ENCODE measurements at regions not wholly inside any gene's neighbourhood (a gene's known extent, or its start where the extent isn't known, plus 50 kb on each side); places are given as distances from the start of the nearest gene placed in this dataset.

DNA sequence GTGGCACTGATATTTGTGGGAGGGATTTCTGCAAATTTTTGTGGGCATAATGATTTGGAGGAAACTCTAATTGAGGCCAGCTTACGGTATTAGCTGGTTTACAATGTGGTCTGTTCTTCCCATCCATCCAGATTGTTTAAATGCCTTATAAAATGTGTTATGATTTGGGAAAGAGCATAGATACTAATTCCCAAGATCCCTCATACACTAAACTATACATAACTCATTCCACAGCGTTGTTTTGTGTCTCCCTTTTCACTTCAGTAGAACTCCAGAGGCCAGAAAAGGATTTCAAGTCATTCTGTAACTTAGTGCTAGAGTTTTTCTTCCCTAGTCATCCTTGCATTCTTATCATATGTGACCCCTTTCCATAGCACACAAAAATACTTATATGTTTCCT, 292.6 kb upstream of the NT5E start:
- POLR2A ChIA-PET, result no interaction called here
- H3K36me3 ChIP-seq (ENCODE audit: control insufficient read depth, insufficient read depth, low read length), result no peaks in the 10 kb centered on the region
- intact Hi-C loops (cut with micrococcal nuclease; ENCODE audit: unreplicated experiment), result no loop called here
- no TSS peak for BruUV-seq (replicated peaks)
- no peaks in the 10 kb centered on the region for H3K27me3 ChIP-seq (ENCODE audit: control insufficient read depth, insufficient read depth, low read length)
- in situ Hi-C loops (cut with HindIII; ENCODE audit: low pct_unique_long_range_greater_than_20kb, low sequenced_read_pairs), result no loop called here
- no peak overlapping the region for H3K4me3 ChIP-seq (ENCODE audit: low read depth in 2 of 2, low read length in 2 of 2)
- ATAC-seq (no peak), DNase-seq (ENCODE audit: low read depth, low spot score) (no peak)
- no peaks in the 10 kb centered on the region for H3K4me1 ChIP-seq (ENCODE audit: control insufficient read depth, insufficient read depth, low read length)
- no peak overlapping the region for H3K27ac ChIP-seq (ENCODE audit: low read length)
- TF ChIP-seq POLR2AphosphoS5 (IDR thresholded peaks at IDR 0.05; ENCODE audit: low read depth, low read length) (no peak), TCF7L2 (IDR thresholded peaks at IDR 0.05; ENCODE audit: low read depth, low read length) (no peak), SIN3A (IDR thresholded peaks at IDR 0.05; ENCODE audit: borderline replicate concordance, insufficient read depth, low read depth, low read length) (no peak)
- TF ChIP-seq, protein P1, sequence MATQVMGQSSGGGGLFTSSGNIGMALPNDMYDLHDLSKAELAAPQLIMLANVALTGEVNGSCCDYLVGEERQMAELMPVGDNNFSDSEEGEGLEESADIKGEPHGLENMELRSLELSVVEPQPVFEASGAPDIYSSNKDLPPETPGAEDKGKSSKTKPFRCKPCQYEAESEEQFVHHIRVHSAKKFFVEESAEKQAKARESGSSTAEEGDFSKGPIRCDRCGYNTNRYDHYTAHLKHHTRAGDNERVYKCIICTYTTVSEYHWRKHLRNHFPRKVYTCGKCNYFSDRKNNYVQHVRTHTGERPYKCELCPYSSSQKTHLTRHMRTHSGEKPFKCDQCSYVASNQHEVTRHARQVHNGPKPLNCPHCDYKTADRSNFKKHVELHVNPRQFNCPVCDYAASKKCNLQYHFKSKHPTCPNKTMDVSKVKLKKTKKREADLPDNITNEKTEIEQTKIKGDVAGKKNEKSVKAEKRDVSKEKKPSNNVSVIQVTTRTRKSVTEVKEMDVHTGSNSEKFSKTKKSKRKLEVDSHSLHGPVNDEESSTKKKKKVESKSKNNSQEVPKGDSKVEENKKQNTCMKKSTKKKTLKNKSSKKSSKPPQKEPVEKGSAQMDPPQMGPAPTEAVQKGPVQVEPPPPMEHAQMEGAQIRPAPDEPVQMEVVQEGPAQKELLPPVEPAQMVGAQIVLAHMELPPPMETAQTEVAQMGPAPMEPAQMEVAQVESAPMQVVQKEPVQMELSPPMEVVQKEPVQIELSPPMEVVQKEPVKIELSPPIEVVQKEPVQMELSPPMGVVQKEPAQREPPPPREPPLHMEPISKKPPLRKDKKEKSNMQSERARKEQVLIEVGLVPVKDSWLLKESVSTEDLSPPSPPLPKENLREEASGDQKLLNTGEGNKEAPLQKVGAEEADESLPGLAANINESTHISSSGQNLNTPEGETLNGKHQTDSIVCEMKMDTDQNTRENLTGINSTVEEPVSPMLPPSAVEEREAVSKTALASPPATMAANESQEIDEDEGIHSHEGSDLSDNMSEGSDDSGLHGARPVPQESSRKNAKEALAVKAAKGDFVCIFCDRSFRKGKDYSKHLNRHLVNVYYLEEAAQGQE (IDR thresholded peaks at IDR 0.05; ENCODE audit: insufficient read depth in 1 of 2, low read depth in 2 of 2, low read length in 1 of 2), result no peak
- TF ChIP-seq, protein P2, sequence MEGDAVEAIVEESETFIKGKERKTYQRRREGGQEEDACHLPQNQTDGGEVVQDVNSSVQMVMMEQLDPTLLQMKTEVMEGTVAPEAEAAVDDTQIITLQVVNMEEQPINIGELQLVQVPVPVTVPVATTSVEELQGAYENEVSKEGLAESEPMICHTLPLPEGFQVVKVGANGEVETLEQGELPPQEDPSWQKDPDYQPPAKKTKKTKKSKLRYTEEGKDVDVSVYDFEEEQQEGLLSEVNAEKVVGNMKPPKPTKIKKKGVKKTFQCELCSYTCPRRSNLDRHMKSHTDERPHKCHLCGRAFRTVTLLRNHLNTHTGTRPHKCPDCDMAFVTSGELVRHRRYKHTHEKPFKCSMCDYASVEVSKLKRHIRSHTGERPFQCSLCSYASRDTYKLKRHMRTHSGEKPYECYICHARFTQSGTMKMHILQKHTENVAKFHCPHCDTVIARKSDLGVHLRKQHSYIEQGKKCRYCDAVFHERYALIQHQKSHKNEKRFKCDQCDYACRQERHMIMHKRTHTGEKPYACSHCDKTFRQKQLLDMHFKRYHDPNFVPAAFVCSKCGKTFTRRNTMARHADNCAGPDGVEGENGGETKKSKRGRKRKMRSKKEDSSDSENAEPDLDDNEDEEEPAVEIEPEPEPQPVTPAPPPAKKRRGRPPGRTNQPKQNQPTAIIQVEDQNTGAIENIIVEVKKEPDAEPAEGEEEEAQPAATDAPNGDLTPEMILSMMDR (IDR thresholded peaks at IDR 0.05), result no peak
- CTCF ChIA-PET, result no interaction called here
- no peaks in the 10 kb centered on the region for H3K9me3 ChIP-seq (ENCODE audit: control insufficient read depth, insufficient read depth, low read depth, low read length)

DNA sequence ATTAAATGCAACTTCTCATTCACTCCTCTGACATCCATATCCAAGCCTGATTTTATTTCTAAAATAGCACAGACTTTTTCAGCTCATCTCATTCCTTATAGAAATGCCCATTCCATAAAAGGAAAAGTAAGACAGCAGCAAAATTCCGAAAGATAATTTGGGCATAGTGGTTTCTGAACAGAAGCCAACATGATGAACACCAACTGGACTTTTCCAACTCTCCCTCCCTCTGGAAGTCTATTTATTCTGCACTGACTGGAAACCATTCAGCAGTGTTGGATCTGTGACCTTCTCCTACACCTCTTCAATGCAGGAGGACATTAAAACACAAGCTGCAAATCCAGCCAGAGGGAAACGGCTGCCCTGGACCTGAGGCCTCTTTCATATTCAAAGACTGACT, 306.2 kb upstream of the NT5E start:
- no peak overlapping the region for H3K27ac ChIP-seq (ENCODE audit: low read length)
- ATAC-seq, result no peak
- DNase-seq (ENCODE audit: low read depth, low spot score), result no peak
- H3K27me3 ChIP-seq (ENCODE audit: control insufficient read depth, insufficient read depth, low read length), result no peaks in the 10 kb centered on the region
- ChIA-PET CTCF (no interaction called here), POLR2A (no interaction called here)
- no peaks in the 10 kb centered on the region for H3K4me1 ChIP-seq (ENCODE audit: control insufficient read depth, insufficient read depth, low read length)
- H3K9me3 ChIP-seq (ENCODE audit: control insufficient read depth, insufficient read depth, low read depth, low read length), result no peaks in the 10 kb centered on the region
- no TSS peak for BruUV-seq (replicated peaks)
- H3K4me3 ChIP-seq (ENCODE audit: low read depth in 2 of 2, low read length in 2 of 2), result no peak overlapping the region
- H3K36me3 ChIP-seq (ENCODE audit: control insufficient read depth, insufficient read depth, low read length), result no peaks in the 10 kb centered on the region
- in situ Hi-C loops (cut with HindIII; ENCODE audit: low pct_unique_long_range_greater_than_20kb, low sequenced_read_pairs), result no loop called here
- intact Hi-C loops (cut with micrococcal nuclease; ENCODE audit: unreplicated experiment), result no loop called here
- TF ChIP-seq, protein P2 (IDR thresholded peaks at IDR 0.05), result no peak
- TF ChIP-seq, protein P1 (IDR thresholded peaks at IDR 0.05; ENCODE audit: insufficient read depth in 1 of 2, low read depth in 2 of 2, low read length in 1 of 2), result no peak
- TF ChIP-seq TCF7L2 (IDR thresholded peaks at IDR 0.05; ENCODE audit: low read depth, low read length) (no peak), POLR2AphosphoS5 (IDR thresholded peaks at IDR 0.05; ENCODE audit: low read depth, low read length) (no peak), SIN3A (IDR thresholded peaks at IDR 0.05; ENCODE audit: borderline replicate concordance, insufficient read depth, low read depth, low read length) (no peak)
